Stomach (tissue), 8 donors: ENCODE measurements at regions not wholly inside any gene's neighbourhood (a gene's known extent, or its start where the extent isn't known, plus 50 kb on each side); places are given as distances from the start of the nearest gene placed in this dataset.
"Not testable (repeated sequence)": the region's sequence is repeated elsewhere in the genome, so short reads cannot be mapped to it uniquely, and the experiment has no call there.

ENCODE experiments used
- DNase-seq, 2 donors: peaks; one replicate each; pipeline versions ENCODE4 v3.0.0 to v3.0.0-alpha.2; 2013 to 2019
- H3K27ac ChIP-seq, 5 donors: fragments of 200-600 bp in 4 of 5; sonication (generic) in 4 of 5; one replicate each; pipeline ENCODE4 v1.5.1; 2013 to 2019; ENCODE audit warnings: mild to moderate bottlenecking in 1 of 5, moderate library complexity in 1 of 5
- H3K27me3 ChIP-seq, 3 donors: fragments of 200-600 bp; sonication (generic); one replicate each; pipeline ENCODE4 v1.5.1; 2017 to 2019; ENCODE audit warnings: mixed run types in 1 of 3
- H3K36me3 ChIP-seq, 4 donors: fragments of 200-600 bp; sonication (generic); 1 replicate in 3 of 4; 2 replicates in 1 of 4; pipeline ENCODE4 v1.5.1; 2016 to 2019
- H3K4me1 ChIP-seq, 4 donors: fragments of 200-600 bp; sonication (generic); one replicate each; pipeline ENCODE4 v1.5.1; 2016 to 2019
- H3K4me3 ChIP-seq, 4 donors: fragments of 200-600 bp; sonication (generic) in 3 of 4; one replicate each; pipeline ENCODE4 v1.5.1; 2016 to 2019; ENCODE audit warnings: mild to moderate bottlenecking in 1 of 4
- H3K9me3 ChIP-seq, 4 donors: fragments of 200-600 bp; sonication (generic); one replicate each; pipeline ENCODE4 v1.5.1; 2016 to 2019
- EP300 ChIP-seq: sonication (generic); formaldehyde crosslinking; IDR thresholded peaks from one replicate; pipeline ENCODE4 v1.6.1; 2017; ENCODE audit warnings: antibody characterized with exemption
- POLR2A ChIP-seq, 4 donors: fragments of 450-650 bp; IDR thresholded peaks; one replicate each; pipeline ENCODE4 v1.6.1; 2016; ENCODE audit warnings: antibody characterized with exemption in 4 of 4, control low read depth in 2 of 4, mild to moderate bottlenecking in 1 of 4, moderate library complexity in 1 of 4
- POLR2AphosphoS5 ChIP-seq, 3 donors: sonication (generic); formaldehyde crosslinking; IDR thresholded peaks; one replicate each; pipeline ENCODE4 v1.6.1; 2016; ENCODE audit warnings: antibody characterized with exemption in 3 of 3
- WGBS, 5 donors: extraction: QIAGEN DNeasy Blood & Tissue Kit in 3 of 5; methylation state at CpG; one replicate each; pipeline versions ENCODE4 v1.1.5 to v1.1.7; 2013 to 2018; 5-methylcytosine and 5-hydroxymethylcytosine counted together
- intact Hi-C: fragments of 100-400 bp; cut with DNase I; formaldehyde crosslinking; loops from one replicate; pipeline ENCODE4 v1.15.1; 2023; ENCODE audit warnings: low total_unique reads
- TF ChIP-seq, protein P1 (sequence below), 7 experiments: fragments of 450-650 bp in 4 of 7; fragments of 200-600 bp in 3 of 7; sonication (generic) in 3 of 7; IDR thresholded peaks; one replicate each; pipeline ENCODE4 v1.5.1; 2016 to 2019; ENCODE audit warnings: antibody characterized with exemption in 7 of 7, control low read depth in 2 of 7, mild to moderate bottlenecking in 1 of 7
- donor health status: healthy with polysubstance abuse.
- donor health status: Bipolar disorder and iron deficiency.
- donor health status: healthy.

DNA sequence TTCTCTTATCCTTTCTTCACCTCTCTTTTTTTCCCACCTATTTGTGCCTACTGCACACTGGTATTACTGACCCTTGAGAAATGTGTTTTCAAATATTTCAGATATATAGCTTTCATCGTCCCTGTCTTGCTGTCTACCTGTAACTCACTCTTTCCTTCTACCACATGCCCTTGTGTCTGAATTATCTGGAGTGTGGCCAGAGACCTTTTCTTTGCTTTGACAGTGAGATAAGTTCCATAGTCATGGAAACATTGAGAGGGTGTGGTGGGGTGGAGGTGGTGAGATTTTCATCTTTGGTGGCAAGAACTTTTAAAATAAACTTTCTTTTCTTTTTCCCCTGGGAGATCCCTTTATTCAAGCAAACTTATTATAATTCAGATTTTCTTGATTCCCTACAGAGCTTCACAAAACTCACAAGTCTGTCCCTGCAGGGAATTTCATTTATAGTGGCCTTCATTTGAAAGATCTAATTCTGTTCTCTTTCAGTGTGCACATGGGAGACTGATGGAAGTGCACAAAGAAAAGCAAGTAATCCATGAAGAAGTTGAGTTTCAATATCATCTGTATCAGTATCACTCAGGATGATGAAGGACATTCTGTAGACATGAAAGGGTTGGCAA, 95.7 kb downstream of the SH2D1A start:
- Histone ChIP-seq H3K4me3 (no peak overlapping the region), H3K36me3 (no peaks in the 10 kb centered on the region), H3K27ac (no peak overlapping the region), H3K27me3 (peaks cover 0 to 5% (median 0%) of the 10 kb centered on the region in 3 donors), H3K9me3 (no peaks in the 10 kb centered on the region), H3K4me1 (no peaks in the 10 kb centered on the region)
- TF ChIP-seq POLR2A (IDR thresholded peaks at IDR 0.05), result no peak
- TF ChIP-seq, protein P1, sequence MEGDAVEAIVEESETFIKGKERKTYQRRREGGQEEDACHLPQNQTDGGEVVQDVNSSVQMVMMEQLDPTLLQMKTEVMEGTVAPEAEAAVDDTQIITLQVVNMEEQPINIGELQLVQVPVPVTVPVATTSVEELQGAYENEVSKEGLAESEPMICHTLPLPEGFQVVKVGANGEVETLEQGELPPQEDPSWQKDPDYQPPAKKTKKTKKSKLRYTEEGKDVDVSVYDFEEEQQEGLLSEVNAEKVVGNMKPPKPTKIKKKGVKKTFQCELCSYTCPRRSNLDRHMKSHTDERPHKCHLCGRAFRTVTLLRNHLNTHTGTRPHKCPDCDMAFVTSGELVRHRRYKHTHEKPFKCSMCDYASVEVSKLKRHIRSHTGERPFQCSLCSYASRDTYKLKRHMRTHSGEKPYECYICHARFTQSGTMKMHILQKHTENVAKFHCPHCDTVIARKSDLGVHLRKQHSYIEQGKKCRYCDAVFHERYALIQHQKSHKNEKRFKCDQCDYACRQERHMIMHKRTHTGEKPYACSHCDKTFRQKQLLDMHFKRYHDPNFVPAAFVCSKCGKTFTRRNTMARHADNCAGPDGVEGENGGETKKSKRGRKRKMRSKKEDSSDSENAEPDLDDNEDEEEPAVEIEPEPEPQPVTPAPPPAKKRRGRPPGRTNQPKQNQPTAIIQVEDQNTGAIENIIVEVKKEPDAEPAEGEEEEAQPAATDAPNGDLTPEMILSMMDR (IDR thresholded peaks at IDR 0.05), result no peak
- TF ChIP-seq POLR2AphosphoS5 (IDR thresholded peaks at IDR 0.05), result no peak
- no peak for TF ChIP-seq EP300
- no peak for DNase-seq
- intact Hi-C loops, result no loop called here
- 44 to 80% (median 50%) methylated on average over 1 of the region's 1 CpG for WGBS, 5 donors

GRCh38 chrX:124455966-124456365, 109.6 kb downstream of the SH2D1A start:
- intact Hi-C loops, result no loop called here
- WGBS, 5 donors, result 15 to 36% (median 21%) methylated on average over 1 of the region's 1 CpG
- no peak overlapping the region for H3K27ac ChIP-seq
- TF ChIP-seq, protein P1 (IDR thresholded peaks at IDR 0.05), result no peak
- TF ChIP-seq EP300 (no peak), POLR2A (IDR thresholded peaks at IDR 0.05) (no peak), POLR2AphosphoS5 (IDR thresholded peaks at IDR 0.05) (no peak)
- DNase-seq, result no peak
- H3K27me3 ChIP-seq, result no peaks in the 10 kb centered on the region
- H3K9me3 ChIP-seq, result no peaks in the 10 kb centered on the region
- no peaks in the 10 kb centered on the region for H3K4me1 ChIP-seq
- no peak overlapping the region for H3K4me3 ChIP-seq
- no peaks in the 10 kb centered on the region for H3K36me3 ChIP-seq

GRCh38 chrX:124459851-124460250, 113.5 kb downstream of the SH2D1A start:
- H3K4me1 ChIP-seq, intact Hi-C loops, H3K4me3 ChIP-seq, H3K9me3 ChIP-seq, H3K27ac ChIP-seq, H3K27me3 ChIP-seq, DNase-seq, H3K36me3 ChIP-seq: not testable (repeated sequence)

- no peak overlapping the region for H3K27ac ChIP-seq
- no peak for TF ChIP-seq EP300
- TF ChIP-seq POLR2AphosphoS5 (IDR thresholded peaks at IDR 0.05), result no peak
- no peak for TF ChIP-seq POLR2A (IDR thresholded peaks at IDR 0.05)
- TF ChIP-seq, protein P1 (IDR thresholded peaks at IDR 0.05), result no peak
- no peaks in the 10 kb centered on the region for H3K36me3 ChIP-seq
- intact Hi-C loops, result no loop called here
- H3K9me3 ChIP-seq, result no peaks in the 10 kb centered on the region
- DNase-seq, result peak in 1 of 2 donors; percentile 5
- no peak overlapping the region for H3K4me3 ChIP-seq
- no peaks in the 10 kb centered on the region for H3K4me1 ChIP-seq
- 37 to 70% (median 50%) methylated on average over 4 of the region's 4 CpGs for WGBS, 5 donors
- no peaks in the 10 kb centered on the region for H3K27me3 ChIP-seq
These were observed 116.6 kb downstream of the SH2D1A start for GRCh38 chrX:124462931-124463330.

DNA sequence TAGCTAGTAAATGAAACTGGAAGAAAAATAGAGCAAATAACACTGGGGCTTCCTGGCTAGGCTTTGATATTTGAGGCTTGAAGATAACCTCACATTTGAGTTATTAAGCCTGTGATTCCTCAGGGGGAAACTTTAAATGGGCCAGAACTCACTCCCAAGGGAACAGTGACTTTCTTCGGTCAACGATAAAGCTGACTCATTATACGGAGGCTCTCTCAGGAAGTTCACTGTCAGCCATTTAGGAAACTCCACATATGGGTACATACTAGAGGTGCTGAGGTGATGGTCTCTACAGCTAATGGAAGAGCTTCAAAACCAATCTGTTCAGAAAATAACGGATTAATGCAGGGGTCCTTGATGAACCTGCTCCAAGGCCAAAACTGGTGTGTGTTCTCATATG, 120.8 kb downstream of the SH2D1A start:
- Histone ChIP-seq H3K9me3 (no peaks in the 10 kb centered on the region), H3K27me3 (no peaks in the 10 kb centered on the region), H3K36me3 (no peaks in the 10 kb centered on the region), H3K4me1 (no peaks in the 10 kb centered on the region), H3K27ac (no peak overlapping the region), H3K4me3 (no peak overlapping the region)
- intact Hi-C loops, result no loop called here
- DNase-seq, result no peak
- TF ChIP-seq EP300 (no peak), POLR2A (IDR thresholded peaks at IDR 0.05) (no peak), POLR2AphosphoS5 (IDR thresholded peaks at IDR 0.05) (no peak)
- TF ChIP-seq, protein P1 (IDR thresholded peaks at IDR 0.05), result no peak
- 79 to 84% (median 80%) methylated on average over 4 of the region's 4 CpGs for WGBS, 5 donors
